Ramos (cell line): ENCODE measurements at regions not wholly inside any gene's neighbourhood (a gene's known extent, or its start where the extent isn't known, plus 50 kb on each side); places are given as distances from the start of the nearest gene placed in this dataset.

ENCODE experiments used
- in situ Hi-C: fragments of 300-500 bp; cut with MboI; formaldehyde crosslinking; loops from one replicate; pipeline ENCODE4 v1.14.3; 2022; ENCODE audit warnings: low sequenced_read_pairs; ENCODE audit not compliant: unreplicated experiment

DNA sequence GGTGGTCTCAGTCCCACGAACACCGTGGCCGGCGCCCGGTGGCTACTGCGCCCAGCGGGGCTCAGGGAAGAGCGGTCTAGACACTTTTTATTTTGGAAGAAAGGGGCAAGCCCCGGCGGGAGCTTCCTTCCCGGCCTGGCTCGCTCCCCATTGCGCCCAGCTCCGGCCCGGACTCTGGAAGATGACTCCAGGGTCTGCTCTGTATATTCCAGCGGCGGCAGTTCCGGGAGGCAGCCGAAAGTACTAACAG is 225.1 kb upstream of the CRY1 start:
- in situ Hi-C loops: no loop called here

DNA sequence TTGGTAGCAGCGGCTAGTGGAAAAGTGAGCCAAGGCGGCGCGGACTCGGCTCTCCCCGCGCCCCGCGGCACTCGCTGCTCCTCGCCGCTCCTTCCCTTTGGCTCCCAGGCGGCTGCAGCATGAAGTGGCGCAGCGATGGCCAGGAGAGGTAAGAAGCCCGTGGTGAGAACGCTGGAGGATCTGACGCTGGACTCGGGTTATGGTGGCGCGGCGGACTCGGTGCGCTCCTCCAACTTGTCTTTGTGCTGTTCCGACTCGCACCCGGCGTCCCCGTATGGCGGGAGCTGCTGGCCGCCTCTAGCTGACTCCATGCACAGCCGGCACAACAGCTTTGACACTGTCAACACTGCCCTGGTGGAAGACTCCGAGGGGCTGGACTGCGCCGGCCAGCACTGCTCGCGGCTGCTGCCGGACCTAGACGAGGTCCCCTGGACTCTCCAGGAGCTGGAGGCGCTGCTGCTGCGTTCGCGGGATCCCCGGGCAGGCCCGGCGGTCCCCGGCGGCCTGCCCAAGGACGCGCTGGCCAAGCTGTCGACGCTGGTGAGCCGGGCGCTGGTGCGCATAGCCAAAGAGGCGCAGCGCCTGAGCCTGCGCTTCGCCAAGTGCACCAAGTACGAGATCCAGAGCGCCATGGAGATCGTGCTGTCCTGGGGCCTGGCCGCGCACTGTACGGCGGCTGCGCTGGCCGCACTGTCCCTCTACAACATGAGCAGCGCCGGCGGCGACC is 225.6 kb upstream of the CRY1 start:
- in situ Hi-C loops: no loop called here

DNA sequence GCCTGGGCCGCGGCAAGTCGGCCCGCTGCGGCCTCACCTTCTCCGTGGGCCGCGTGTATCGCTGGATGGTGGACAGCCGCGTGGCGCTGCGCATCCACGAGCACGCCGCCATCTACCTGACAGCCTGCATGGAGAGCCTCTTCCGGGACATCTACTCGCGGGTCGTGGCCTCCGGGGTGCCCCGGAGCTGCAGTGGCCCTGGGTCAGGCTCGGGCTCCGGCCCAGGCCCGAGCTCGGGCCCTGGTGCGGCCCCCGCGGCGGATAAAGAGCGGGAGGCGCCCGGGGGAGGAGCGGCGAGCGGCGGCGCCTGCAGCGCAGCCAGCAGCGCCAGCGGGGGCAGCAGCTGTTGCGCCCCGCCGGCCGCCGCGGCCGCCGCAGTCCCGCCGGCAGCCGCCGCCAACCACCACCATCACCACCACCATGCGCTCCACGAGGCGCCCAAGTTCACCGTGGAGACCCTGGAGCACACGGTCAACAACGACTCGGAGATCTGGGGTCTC is 226.2 kb upstream of the CRY1 start:
- in situ Hi-C loops: no loop called here

DNA sequence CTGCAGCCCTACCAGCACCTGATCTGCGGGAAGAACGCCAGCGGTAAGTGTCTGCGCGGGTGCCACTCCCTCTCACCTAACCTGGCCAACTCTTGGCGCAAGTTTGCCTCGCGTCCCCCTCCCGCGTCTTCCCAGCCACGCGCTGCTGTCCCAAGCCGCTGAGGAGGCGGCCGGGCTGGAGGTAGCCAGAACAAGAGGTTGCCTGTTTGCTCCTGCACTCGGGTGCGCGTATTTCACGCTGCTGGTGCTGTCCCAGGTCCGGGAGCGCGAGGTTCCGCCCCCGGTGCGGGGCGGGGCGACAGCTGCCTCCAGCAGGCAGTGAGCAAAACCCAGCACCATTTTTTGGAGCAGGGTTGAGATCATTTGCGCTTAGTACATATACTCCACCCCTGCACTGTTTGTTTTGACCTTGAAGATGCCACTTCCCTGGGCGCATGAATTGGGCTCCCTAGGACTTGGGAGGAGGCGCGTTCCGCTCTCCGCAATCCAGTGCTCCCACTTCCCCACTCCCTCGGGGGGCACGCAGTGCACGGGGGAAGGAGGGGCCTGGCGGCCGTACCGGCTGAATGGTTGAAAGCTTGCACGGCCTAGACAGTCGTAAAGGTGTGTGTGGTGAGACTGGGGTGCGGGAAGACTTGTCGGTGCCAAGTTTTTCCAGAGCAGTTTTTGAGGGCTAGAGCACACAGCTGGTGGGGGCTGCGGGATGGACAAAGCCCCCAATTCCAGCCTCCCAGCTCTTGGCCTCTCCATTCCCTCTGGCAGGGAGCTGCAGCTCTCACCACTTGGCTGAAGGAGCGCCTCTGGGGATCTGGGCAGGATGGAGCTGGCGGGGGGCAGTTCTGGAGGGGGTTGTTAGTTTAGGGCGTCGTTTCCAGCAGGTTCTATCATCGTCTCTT is 226.9 kb upstream of the CRY1 start:
- in situ Hi-C loops: no loop called here

DNA sequence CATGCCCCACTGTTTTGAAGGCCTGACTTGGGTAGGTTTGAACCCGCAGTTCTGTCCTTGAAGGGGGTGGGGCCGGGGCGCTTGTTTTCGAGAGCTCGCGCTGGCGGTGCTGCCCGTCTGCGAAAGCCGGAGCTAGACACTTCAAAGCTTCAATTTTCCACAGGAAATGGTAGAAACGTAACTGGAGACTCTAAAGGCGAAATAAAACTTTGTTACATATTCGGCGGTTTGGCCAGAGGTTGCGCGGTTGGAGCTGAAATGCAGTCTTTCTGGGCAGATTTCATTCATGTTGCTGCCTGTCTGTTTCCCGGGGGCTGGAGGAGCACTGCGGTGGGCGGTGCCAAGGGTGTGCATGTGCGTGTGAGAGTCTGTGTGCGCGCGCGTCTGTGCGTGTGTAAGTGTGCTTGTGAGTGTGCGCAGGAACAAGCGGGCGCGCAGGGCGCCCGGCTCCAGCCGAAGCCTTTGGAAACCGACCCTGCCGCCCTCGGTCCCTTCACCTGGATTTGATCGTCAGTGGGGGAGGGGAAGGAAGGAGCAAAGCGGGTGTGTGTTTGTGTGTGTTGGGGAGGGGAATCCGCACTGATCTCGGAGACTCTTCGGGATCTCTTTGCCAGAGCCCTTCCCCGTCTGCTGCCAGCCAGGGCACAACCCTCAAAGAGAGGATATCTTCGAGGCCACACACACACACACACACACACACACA is 227.7 kb upstream of the CRY1 start:
- in situ Hi-C loops: no loop called here

DNA sequence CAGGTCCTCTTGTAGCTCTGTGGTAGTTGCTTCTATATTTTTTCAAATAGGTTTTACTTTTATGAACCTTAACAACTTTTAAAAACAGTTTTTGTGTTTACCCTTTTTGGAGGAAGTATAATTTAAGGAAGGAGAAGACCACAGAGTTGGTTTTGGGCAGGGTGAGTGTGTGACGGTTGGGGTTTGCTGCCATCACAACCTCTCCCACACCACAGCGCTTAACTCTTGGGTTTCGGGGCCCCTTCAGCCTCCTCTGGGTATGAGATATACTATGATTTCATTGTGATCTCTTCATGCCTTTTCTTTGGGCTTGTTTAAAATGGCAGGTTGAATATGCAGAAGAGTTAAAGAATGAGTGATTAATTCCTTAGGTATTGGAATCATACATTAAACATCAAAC is 228.7 kb upstream of the CRY1 start:
- in situ Hi-C loops: no loop called here

DNA sequence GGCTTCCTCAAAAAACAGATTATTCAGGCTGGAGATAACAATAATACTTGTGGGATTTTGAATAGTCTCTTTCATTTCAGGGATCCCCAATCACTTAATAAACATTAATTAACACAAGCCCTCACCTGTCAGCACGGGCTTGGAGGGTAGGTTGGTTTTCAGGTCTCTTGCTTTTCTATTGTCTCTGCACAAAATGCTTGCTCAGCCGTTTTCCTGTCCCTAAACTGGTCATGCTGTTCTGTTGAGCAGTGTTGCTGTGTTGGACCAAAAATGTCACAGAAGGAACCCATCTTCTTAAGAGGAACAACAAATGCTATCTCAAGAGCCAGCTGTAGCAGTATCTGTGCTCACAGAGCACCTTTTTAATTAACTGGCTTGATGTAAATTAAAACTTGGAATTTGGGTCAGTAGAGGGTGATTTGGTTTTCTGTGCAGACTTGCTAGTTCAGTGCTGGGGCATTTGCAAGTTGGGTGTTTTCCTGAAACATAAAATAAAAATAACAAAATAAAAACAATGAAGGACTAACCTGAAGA is 231.8 kb upstream of the CRY1 start:
- in situ Hi-C loops: no loop called here

DNA sequence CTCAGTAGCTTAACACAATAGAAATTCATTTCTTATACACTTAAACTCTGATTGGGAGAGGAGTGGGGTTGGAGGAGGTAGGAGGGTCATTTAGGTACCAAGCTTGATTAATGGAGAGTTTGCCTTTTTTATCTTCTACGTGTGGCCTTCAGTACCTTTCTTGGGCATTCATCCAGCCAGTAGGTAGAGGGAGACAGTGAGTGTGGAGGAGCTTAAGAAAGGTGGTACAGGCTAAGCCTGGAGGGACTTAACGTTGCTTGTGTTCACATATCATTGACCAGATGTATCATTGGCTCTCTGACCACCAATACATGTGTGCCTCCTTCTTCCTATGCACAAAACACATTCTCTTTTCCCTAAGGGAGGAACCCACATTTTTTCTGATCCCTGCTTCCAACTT is 232.9 kb upstream of the CRY1 start:
- in situ Hi-C loops: no loop called here

DNA sequence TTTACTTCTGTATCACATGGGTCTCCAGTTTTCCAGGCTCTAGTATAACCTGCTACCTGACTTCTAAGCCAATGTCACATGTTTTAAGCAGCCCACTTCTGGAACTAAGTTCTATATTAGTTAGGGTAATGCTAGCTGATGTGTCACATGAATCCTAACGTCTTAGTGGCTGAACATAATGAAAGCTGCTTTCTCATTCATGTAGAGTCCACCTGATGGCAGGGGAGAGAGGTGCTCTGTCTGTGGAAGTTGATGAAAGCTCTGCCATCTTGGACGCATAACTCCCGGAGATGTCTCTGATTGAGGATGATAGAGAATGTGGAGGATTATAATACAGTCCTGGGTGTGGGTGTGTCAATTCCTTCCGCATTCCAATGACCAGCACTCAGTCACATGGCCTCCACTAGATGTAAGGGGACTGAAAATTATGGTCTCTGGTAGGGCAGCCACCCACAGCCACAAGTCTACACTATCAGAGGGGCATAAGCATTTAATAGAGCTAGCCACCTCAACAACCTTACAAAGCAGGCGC is 234.4 kb upstream of the CRY1 start:
- in situ Hi-C loops: no loop called here

DNA sequence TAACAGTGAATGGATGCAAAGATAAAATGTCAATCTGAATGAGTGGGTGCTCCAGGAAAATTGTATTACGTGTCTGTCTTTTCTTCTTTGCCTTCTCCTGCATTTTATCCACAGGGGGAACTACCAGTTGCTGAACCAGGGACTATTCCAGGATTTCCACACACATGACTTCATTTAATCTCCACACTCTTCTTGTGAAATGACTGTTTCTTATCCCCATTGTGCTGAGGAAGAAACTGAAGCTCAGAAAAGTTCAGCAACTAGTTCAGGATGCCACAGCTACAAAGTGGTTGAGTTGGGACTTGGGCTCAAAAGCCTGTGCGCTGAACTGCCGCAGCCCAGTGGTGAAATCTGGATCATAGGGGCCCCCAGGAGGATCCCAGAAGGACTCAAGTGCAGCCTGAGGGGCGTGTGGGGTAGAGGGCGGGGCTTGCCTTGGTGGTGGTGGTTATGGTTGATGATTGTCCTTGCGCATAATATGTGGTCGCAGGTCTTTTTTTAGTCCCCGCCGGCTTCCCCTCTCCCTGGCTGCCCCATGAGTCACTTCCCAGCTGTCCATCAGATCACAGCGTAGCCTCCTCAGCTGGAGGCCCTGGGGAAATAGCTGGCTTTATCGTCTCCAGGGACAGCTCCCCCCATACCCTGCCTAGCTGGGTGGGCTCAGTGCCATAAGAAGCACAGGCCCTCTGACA is 235.2 kb upstream of the CRY1 start:
- in situ Hi-C loops: no loop called here

DNA sequence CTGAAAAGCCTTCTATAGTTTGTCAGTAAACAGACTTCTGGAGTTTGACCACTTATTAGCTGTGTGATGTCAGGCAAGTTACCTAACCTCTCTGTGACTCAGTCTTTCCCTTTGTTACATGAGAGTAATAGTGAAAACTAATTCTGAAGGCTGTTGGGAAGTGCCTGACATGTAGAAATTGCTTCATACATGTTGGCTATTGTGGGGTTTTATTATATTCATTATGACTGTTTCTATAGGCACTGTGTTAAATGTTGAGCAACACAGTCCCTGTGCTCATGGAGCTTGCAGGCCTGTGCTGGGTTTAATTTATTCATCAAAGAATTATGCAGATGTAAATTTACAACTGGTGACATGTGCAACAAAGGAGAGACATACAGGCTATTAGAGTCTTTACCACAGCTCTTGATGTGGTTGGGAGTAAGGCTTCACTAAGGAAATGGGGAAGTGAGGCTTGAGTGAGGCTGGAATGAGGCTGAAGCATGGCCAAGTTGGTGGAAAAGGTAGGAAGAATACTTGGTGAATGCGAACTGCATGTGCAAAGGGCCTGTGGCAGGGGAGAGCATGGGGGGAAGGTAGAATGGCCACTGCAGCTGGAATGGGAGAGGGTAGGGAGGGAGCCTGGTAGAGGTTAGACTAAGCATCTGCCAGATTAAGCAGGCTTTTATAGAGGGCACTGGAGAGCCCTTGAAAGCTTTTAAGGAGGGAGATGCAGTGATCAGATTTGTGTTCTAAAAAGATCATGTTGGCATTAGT is 236.4 kb upstream of the CRY1 start:
- in situ Hi-C loops: no loop called here

DNA sequence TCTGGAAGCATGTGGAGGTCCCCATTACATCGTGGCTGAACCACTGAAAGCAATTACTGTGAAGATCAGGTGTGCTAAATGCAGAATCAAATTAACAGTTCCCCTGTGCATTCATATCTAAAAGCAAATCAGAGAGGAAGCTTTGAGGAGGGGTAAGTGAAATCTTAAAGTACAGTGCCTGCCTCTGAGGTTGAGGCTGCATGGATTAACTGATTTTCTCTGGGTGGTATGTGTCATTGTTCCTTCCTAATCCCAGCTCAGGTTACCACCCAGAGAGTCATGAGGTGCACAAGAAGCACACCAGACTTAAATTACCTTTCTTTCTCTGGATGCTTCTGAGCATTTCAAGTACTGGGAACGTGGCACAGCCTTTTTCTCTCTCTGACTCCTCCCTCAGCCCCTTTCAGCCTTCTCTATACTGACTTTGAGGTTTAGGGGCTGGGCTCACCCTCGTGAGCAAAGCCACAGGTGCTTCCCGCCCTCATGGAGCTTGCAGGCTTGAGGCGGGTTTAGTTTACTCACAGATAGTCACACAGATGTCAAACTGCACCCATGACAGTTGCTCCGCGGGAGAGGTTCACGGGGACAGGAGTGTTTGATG is 237.6 kb upstream of the CRY1 start:
- in situ Hi-C loops: no loop called here

DNA sequence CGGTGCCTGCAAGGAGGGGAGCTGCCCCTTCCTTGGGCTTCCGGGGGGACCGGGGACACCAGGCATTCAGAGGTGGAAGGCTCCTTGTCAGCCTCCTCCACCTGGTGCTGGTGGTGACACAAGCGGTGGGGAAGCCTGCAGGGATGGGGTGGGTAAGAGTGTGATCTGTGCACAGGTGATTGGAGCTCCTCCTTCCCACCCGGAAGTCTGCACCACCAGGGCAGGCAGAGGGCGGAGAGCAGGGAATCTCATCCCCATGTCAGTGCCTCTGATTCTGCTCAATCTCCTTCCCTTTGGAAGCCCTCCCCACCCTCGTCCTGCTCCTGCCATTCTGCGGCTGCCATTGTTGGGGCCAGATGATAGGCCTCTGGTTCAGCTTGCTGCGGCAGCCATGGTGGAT is 238.1 kb upstream of the CRY1 start:
- in situ Hi-C loops: no loop called here

DNA sequence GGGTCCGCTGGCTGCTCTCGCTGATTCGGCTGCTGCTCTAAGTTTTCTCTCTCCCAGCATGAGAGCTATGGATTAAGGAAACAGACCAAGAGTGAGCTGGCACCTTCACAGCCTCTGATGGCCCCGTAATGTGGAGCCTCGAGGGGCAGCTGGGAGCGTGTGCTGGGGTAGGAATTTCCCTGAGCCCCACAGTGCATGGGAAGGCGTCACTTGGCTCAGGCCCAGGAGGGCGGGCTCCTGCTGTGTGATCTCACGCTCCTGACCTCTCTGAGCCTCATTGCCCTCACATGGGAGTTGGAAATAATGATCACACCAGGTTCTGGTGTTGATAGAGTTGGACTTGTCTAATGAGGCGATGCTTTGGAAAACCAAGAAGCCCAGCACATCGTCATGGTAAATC is 238.6 kb upstream of the CRY1 start:
- in situ Hi-C loops: no loop called here

DNA sequence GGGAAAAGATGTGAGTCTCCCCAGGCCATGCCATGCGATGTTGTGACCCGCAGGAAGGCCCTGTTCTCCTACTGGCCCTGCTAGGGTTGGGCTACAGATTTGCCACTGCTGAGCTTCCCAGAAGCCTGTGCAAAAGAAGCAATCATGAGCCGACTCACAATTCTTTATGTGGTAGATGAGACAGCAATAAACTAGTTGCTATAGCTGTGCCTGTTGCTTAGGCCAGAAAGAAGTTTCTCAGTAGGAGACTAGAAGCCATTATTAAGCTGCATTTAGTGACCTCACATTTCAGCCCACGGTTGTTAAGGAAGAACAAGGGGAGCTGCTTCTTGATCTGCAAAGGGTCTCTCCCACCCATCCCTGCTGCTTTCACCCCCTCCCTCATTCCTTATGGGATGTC is 239.4 kb upstream of the CRY1 start:
- in situ Hi-C loops: no loop called here

DNA sequence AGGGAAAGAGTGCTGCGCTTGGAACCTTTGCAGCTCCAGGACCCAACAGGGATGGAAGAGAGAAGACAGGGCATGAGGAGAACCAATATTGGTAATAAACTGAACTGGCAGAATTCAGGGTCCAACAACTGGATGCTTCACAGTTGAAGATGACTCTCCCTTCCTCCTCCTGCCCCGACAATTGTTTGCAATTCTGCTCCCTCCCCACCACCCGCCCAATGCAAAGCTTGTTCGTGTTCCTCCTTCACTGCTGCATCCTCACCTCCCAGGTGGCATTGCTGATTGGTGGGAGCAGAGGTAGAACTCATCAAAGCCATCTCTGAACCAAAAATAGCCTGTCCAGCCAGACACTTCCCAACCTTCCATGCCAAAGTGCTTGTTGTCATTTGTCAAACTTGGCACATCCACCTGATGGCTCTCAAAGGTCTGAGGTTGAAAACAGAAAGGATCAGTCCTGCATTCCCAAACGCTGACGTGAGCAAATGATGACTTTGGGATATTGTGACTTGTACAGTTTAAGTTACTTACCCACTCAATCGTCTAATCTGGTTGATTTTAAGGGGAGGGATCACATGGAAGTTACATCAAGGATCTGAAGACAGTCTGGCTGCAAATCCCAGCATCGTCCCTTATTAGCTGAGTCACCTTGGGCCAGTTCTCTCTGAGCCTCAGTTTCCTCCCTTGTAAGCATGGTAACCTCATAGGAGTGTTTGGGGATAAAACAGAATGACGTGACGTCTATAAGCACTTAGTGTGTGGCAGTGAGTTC is 242.6 kb upstream of the CRY1 start:
- in situ Hi-C loops: no loop called here

DNA sequence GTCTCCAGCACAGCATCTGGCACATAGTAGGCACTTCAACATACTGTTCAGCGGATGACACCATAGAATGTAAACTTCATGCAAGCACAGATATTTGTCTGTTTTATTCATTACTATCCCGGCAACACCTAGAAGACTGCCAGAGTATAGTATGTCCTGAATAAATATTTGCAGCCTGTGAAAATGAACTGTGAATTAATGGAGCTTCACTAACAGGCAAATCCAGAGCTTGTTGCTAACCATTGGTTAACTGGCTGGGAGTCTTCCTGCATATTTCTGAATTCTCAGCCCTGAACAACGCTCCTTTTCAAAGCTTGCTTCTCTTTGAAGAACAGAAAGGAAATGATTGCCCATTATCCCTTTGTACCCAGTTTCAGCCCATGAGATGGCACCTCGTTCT is 243.3 kb upstream of the CRY1 start:
- in situ Hi-C loops: no loop called here

DNA sequence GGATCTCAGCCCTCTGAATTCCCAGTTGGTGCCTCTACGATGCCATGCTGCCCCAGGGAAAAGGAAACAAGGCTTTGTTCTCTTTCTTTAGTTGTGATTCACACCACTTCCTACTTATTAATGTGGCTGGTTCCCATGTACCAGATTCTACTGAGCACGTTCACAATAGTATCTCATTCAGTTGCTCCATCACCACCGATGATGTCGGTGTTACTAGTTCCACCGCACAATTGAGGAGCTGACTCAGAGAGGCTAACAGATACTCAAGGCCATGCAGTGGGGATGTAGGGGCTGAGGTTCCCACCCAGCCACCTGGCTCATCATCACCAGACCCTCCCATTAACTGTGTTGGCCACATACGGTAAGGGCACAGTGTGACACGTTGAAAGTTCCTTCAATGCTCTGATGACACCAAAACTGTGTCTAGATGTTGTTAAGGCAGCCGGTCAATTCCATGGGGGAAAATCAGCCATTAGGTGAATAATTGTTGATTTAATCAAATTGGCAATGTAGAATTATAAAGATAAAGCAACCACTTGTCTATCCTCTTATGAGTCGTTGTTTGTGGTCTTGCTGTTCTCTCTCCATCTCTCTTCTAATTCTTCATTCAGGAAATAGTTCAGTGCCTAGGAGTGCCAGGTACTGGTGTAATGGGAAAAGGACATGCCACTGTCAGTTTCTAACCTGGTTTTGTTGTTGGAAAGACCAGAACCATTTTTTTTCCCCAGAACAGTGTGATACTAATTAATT is 244.2 kb upstream of the CRY1 start:
- in situ Hi-C loops: no loop called here
